ENCODE measurements at regions not wholly inside any gene's neighbourhood (a gene's known extent, or its start where the extent isn't known, plus 50 kb on each side); places are given as distances from the start of the nearest gene placed in this dataset.
"Not testable (repeated sequence)": the region's sequence is repeated elsewhere in the genome, so short reads cannot be mapped to it uniquely, and the experiment has no call there.

GRCh38 chr6:920512-920911 is 227.6 kb upstream of the EXOC2 start:
- no peak for DNase-seq

- no peak for DNase-seq
Observed at GRCh38 chr6:919500-919899, 226.6 kb upstream of the EXOC2 start.

- DNase-seq: no peak
Observed at GRCh38 chr6:917939-918338, 225.0 kb upstream of the EXOC2 start.

GRCh38 chr6:917296-917695 is 224.4 kb upstream of the EXOC2 start:
- DNase-seq: no peak

DNA sequence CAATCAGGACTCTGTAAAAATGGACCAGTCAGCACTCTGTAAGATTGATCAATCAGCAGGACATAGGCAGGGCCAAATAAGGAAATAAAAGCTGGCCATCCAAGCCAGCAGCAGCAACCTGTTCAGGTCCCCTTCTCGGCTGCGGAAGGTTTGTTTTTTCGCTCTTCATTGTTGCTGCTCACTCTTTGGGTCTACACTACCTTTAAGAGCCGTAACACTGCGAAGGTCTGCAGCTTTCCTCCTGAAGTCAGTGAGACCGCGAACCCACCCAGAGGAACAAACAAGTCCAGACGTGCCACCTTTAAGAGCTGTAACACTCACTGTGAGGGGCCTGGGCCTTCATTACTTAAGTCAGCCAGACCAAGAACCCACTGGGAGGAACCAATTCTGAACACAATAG is 223.2 kb upstream of the EXOC2 start:
- no peak for DNase-seq

DNA sequence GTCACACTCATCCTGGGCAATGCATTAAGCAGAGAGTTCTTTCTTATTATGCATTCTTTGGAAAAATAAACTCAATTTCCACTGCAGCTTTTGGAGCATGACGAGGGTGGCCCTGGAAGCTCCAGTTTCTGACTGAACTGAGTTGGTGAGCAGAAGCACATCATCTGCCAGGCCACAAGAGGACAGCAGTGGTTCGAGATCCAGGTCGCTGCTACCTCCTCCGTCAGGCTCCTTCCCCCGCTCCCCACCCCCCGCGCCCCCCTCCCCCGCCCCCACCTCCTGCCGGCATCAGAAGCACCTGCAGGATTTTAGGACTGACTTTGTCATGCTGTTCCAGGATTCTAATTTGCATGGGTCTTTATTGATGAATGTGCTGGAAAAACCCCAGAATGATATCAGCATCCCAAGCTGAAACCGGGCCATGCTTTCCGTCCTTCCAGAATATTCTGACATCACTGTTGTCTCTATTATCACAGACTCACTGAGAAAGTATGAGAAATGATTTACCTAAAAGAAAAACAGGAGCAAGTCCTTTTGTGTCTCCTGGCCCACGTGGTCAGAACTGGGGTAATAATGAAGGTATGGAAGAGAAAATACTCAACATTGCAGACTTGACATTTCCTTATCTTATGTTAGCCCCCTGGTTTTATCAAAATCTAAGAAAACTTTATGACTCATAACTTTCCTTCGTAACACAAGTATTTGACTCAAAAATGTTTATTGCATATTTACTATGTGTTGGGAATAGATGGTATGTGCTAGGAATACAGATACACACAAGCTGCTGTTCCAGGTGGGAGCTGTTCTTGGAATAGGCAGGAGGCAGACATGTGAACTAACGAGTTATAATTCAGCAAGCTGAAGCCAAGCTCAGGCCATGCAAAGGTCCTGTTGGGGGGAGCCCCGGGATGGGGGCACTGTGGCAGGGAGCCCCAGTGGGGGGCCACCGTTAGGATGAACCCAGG is 220.2 kb upstream of the EXOC2 start:
- DNase-seq: no peak

DNA sequence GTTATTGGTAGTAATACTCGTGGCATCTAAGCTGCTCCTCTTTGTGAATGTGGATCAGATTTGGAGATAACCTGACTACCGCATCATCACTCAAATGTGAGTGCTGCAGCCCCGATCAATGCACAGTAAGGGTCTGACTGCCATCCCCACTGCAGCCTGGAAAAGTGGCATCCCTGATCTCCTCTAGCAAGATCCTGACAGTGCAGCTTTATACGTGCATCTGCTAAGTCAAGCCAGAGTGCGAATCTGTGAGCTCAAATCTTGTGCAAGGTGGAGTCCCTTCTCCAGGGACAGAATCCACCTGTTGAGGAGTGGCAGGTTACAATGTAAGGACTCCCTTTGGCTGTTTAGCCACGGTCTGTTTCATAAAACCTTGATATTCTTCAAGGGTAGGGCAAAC is 215.0 kb upstream of the EXOC2 start:
- DNase-seq: no peak

DNA sequence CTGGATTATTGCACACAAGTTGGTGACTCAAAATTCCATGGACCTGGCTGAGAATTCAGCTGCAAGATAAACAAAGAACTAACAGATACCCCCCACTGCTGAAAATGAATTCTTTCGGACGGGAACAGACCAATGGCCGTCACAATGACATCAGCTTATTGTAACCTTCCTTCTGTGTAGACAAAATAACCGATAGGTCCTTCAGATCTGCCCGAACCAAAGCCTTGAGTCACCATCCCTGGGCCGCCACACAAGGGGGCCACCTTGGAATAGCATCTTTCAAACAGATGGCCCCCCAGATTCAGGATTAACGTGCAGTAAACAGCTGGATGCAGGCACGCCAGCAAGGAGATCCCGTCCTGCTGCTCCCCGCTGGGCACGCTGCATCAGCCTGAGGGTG is 214.0 kb upstream of the EXOC2 start:
- no peak for DNase-seq

GRCh38 chr6:905556-905955 is 212.6 kb upstream of the EXOC2 start:
- DNase-seq: no peak

DNA sequence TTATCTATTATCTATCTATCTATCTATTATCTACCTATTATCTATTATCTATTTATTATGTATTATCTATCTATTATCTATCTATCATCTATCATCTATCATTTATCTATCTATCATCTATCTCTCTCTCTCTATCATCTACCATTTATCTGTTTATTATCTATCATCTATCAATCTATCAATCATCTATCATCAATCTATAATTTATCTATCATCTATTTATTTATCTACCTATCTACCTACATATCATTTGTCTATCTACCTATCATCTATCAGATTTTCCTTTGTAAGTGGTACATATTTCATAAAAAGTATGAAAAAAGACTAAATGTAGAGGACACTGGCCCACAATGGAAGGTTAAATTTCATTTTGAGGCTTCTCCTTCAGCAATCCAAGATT is 212.1 kb upstream of the EXOC2 start:
- no peak for DNase-seq

DNA sequence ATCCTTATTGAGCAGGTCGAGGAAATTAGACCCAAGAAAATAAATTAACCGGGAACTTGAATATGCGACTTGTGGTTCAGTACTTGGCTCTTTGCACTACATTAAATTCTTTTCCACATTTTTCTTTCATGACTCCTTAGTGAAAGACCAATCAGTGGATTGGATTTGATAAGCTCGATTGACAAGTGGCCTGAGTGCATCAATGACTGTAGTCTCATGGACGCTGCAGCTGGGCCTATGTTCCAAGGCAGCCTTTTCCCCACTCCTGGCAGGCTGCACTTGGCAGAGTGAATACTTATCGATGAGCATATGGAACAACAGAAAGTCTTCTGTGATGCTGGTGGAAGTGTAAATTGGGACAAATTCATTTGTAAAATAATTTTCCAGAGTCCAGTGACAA is 210.8 kb upstream of the EXOC2 start:
- no peak for DNase-seq

- no peak for DNase-seq
Observed at GRCh38 chr6:901696-902460, 208.9 kb upstream of the EXOC2 start.

- DNase-seq: no peak
Observed at GRCh38 chr6:900716-901605, 208.0 kb upstream of the EXOC2 start.

- no peak for DNase-seq
Observed at GRCh38 chr6:897528-898207, 204.7 kb upstream of the EXOC2 start.

- no peak for DNase-seq
Observed at GRCh38 chr6:894274-894673, 201.3 kb upstream of the EXOC2 start.

GRCh38 chr6:890995-891394 is 198.1 kb upstream of the EXOC2 start:
- DNase-seq: no peak

DNA sequence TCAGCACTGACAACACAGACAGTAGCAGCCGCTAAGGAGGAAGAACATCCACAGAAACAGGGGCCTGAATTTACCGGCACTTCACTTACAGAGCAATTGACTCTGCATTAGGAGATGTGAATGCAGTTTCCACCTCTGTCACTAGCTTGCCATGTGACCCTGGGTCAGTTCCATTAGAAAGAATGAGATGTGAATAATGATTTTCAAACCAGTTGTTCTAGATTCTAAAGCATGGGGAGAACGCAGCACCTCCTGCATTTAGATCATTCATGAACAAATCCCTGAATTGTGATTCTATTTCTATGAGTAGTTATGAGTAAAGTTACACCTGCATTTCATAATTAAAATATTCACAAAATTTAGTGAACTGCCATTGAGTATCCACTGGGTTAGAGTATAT is 197.3 kb upstream of the EXOC2 start:
- DNase-seq: no peak

DNA sequence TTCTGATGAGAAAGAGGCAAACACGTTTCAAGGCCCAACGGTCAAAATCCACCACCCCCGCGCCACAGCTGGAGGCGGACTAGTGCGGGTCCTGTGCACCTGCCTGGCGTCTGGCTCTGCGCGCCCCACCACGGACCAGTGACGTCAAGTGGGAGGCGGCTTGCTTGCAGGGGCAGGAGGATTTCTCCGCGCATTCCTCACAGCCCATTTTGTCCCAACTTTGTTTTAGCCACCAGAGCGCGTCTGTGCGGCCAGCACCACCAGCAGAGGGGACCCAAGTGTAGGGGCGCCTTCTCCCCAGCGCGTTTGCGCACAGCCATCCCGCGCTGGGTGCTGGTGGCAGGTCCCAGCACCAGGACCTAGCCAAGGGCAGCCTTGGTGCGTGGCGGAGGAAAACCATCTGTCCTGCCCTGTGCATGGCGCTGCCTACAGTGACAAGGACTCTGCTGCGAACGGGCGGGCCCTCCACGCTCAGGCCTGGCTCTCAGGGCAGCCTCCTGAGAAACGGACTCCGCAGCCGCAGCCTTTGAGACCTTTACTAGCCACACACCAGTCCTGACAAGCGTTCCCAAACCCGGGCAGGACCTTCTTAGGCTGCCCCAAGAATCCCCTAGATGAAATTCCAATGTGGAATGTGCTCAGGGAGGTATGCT is 194.8 kb upstream of the EXOC2 start:
- no peak for DNase-seq

- DNase-seq: not testable (repeated sequence)
Observed at GRCh38 chr6:886116-886515, 193.2 kb upstream of the EXOC2 start.

GRCh38 chr6:885051-885590 is 192.2 kb upstream of the EXOC2 start:
- DNase-seq: no peak

DNA sequence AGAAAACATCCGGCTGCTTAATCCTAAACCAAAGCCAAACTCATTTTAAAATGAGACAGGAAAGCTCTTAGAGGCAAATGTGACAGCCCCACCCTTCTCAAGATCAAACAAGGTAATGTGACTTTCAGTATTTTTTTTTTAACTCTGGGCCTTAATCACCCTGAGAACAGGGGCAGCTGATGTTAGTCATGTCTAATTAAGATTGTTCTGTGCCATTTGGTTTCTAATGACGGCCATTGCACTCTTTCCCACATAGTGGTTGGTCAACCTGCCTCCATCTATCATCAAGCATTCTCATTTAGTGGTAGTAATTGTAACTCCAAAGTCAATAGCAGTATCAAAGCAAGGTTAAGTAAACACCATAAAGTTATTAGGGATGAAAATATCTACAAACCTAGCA is 191.6 kb upstream of the EXOC2 start:
- DNase-seq: no peak

All from activated CD4-positive, alpha-beta T cell treated with anti-CD3 and anti-CD28 coated beads, Interleukin-10, Interleukin-2, amounts not matched to agents 100 ng/mL and 50 ng/mL, durations not matched to agents 16 hours and 8 hours (primary cell).